ENCODE measurements at regions not wholly inside any gene's neighbourhood (a gene's known extent, or its start where the extent isn't known, plus 50 kb on each side); places are given as distances from the start of the nearest gene placed in this dataset.

GRCh38 chr10:53253221-53253620 is 480.6 kb upstream of the MBL2 start:
- Histone ChIP-seq H2AFZ (ENCODE audit: insufficient read depth, low read depth, low read length, poor library complexity, severe bottlenecking) (no peak overlapping the region), H3K9ac (ENCODE audit: low read length) (no peak overlapping the region)
- CTCF ChIA-PET, result no interaction called here

GRCh38 chr10:53239873-53240272 is 467.3 kb upstream of the MBL2 start:
- Mint-ChIP-seq H3K9me3 (ENCODE audit: insufficient read depth) (no peaks in the 10 kb centered on the region), H3K27me3 (no peaks in the 10 kb centered on the region), H3K4me3 (no peak overlapping the region), H3K27ac (no peak overlapping the region), H3K4me1 (no peaks in the 10 kb centered on the region)
- ChIA-PET CTCF (interaction anchor here (0.5 kb wide), 1 partner anchor 143 kb away, joined by 3 read pairs; no protein-coding TSS in a partner anchor), POLR2A (no interaction called here)
- Histone ChIP-seq H3K36me3 (replicated peaks in 1 of 2; ENCODE audit: control extremely low read depth in 1 of 2, control insufficient read depth in 1 of 2, extremely low read depth in 1 of 2, insufficient read depth in 2 of 2, low read length in 1 of 2) (no peaks in the 10 kb centered on the region), H3K27me3 (replicated peaks in 1 of 4; ENCODE audit: control extremely low read depth in 1 of 4, control insufficient read depth in 3 of 4, insufficient read depth in 4 of 4, low read length in 3 of 4) (no peaks in the 10 kb centered on the region), H3K27ac (ENCODE audit: low read length in 2 of 2) (no peak overlapping the region), H3K9ac (ENCODE audit: low read length) (no peak overlapping the region), H4K20me1 (ENCODE audit: control insufficient read depth, insufficient read depth, low read length, poor library complexity, severe bottlenecking) (no peaks in the 10 kb centered on the region), H3K79me2 (ENCODE audit: control insufficient read depth, insufficient read depth, low read length) (no peaks in the 10 kb centered on the region), H3K4me3 (ENCODE audit: control extremely low read depth in 1 of 5, extremely low read depth in 1 of 5, insufficient read depth in 1 of 5, low read depth in 2 of 5, low read length in 4 of 5) (no peak overlapping the region), H2AFZ (ENCODE audit: insufficient read depth, low read depth, low read length, poor library complexity, severe bottlenecking) (no peak overlapping the region), H3K4me1 (ENCODE audit: control insufficient read depth in 2 of 2, insufficient read depth in 2 of 2, low read length in 2 of 2) (no peaks in the 10 kb centered on the region), H3K4me2 (replicated peaks; ENCODE audit: low read depth, low read length, poor library complexity, severe bottlenecking) (no peak overlapping the region), H3K9me3 (ENCODE audit: control extremely low read depth in 1 of 3, control insufficient read depth in 2 of 3, insufficient read depth in 1 of 3, low read length in 2 of 3) (no peaks in the 10 kb centered on the region)
- ATAC-seq (ENCODE audit: low read depth) (no peak), DNase-seq (no peak)
- WGBS (ENCODE audit: insufficient coverage), result 100% methylated on average over 1 of the region's 4 CpGs
- intact Hi-C loops (cut with micrococcal nuclease), result no loop called here
- TF ChIP-seq EZH2 (IDR thresholded peaks at IDR 0.05; ENCODE audit: borderline replicate concordance, insufficient read depth, low read depth, low read length, poor library complexity, severe bottlenecking) (no peak), CTCF (IDR thresholded peaks at IDR 0.05) (no peak)

More at GRCh38 chr10:53253221-53253620, 480.6 kb upstream of the MBL2 start:
- no peak for ATAC-seq (ENCODE audit: low read depth)
- POLR2A ChIA-PET, result no interaction called here
- Mint-ChIP-seq H3K9me3 (ENCODE audit: insufficient read depth) (peaks cover 2% of the 10 kb centered on the region), H3K27me3 (no peaks in the 10 kb centered on the region), H3K4me3 (no peak overlapping the region), H3K4me1 (no peaks in the 10 kb centered on the region), H3K27ac (no peak overlapping the region)
- Histone ChIP-seq H3K4me1 (ENCODE audit: control insufficient read depth in 2 of 2, insufficient read depth in 2 of 2, low read length in 2 of 2) (no peaks in the 10 kb centered on the region), H4K20me1 (ENCODE audit: control insufficient read depth, insufficient read depth, low read length, poor library complexity, severe bottlenecking) (no peaks in the 10 kb centered on the region), H3K36me3 (replicated peaks in 1 of 2; ENCODE audit: control extremely low read depth in 1 of 2, control insufficient read depth in 1 of 2, extremely low read depth in 1 of 2, insufficient read depth in 2 of 2, low read length in 1 of 2) (no peaks in the 10 kb centered on the region), H3K79me2 (ENCODE audit: control insufficient read depth, insufficient read depth, low read length) (no peaks in the 10 kb centered on the region), H3K9me3 (ENCODE audit: control extremely low read depth in 1 of 3, control insufficient read depth in 2 of 3, insufficient read depth in 1 of 3, low read length in 2 of 3) (peaks cover 0 to 7% (median 0%) of the 10 kb centered on the region in 3 donors), H3K27me3 (replicated peaks in 1 of 4; ENCODE audit: control extremely low read depth in 1 of 4, control insufficient read depth in 3 of 4, insufficient read depth in 4 of 4, low read length in 3 of 4) (no peaks in the 10 kb centered on the region), H3K4me2 (replicated peaks; ENCODE audit: low read depth, low read length, poor library complexity, severe bottlenecking) (no peak overlapping the region), H3K27ac (ENCODE audit: low read length in 2 of 2) (no peak overlapping the region), H3K4me3 (ENCODE audit: control extremely low read depth in 1 of 5, extremely low read depth in 1 of 5, insufficient read depth in 1 of 5, low read depth in 2 of 5, low read length in 4 of 5) (no peak overlapping the region)
- WGBS (ENCODE audit: insufficient coverage), result 88% methylated on average over 2 of the region's 3 CpGs
- no peak for DNase-seq
- TF ChIP-seq CTCF (IDR thresholded peaks at IDR 0.05) (no peak), EZH2 (IDR thresholded peaks at IDR 0.05; ENCODE audit: borderline replicate concordance, insufficient read depth, low read depth, low read length, poor library complexity, severe bottlenecking) (no peak)
- intact Hi-C loops (cut with micrococcal nuclease), result no loop called here

Data from B cell (primary cell).